AG20443 (cell line): ENCODE measurements at regions not wholly inside any gene's neighbourhood (a gene's known extent, or its start where the extent isn't known, plus 50 kb on each side); places are given as distances from the start of the nearest gene placed in this dataset.

Experiments
- DNase-seq: peaks from one replicate; pipeline ENCODE4 v3.0.0; 2012; ENCODE audit warnings: low spot score, mixed read lengths

GRCh38 chr2:150976604-150977003, 285.1 kb downstream of the RBM43 start:
- no peak for DNase-seq

GRCh38 chr2:150974864-150975263, 286.8 kb downstream of the RBM43 start:
- no peak for DNase-seq

- no peak for DNase-seq
Measured at GRCh38 chr2:150974234-150974633, 287.4 kb downstream of the RBM43 start.

DNA sequence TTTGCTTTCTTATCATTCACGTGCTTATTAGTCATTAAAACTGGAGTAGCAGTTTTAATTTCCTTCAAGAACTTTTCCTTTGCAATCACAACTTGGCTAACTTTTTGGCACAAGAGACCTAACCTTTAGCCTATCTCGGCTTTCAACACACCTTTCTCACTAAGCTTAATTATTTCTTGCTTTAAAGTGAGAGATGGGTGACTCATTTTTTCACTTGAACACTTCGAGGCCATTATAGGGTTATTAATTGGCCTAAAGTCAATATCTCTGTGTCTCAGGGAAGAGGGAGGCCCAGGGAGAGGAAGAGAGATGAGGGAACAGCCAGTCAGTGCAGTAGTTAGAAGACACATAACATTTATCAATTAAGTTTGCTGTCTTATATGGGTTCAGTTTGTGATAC, 289.8 kb downstream of the RBM43 start:
- DNase-seq: no peak

- no peak for DNase-seq
Measured at GRCh38 chr2:150963336-150963735, 298.3 kb downstream of the RBM43 start.

- no peak for DNase-seq
Measured at GRCh38 chr2:150955231-150955630, 306.4 kb downstream of the RBM43 start.

DNA sequence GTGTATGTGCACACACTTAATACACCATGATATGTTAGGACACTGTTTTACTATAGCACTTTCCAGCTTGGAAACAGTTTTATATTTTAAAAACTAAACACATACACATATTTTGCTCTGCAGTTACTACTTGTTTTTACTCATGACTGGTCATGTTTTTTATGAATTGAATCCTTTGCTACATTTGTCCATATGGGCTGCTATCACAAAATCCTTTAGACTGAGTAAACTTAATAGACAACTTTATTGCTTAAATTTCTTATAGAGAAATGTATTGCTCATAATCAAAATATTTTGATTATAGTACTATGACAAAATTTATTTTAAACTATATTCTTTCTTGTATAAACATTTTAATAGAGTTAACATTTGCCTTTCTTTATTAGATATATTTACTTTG, 314.8 kb downstream of the RBM43 start:
- no peak for DNase-seq

DNA sequence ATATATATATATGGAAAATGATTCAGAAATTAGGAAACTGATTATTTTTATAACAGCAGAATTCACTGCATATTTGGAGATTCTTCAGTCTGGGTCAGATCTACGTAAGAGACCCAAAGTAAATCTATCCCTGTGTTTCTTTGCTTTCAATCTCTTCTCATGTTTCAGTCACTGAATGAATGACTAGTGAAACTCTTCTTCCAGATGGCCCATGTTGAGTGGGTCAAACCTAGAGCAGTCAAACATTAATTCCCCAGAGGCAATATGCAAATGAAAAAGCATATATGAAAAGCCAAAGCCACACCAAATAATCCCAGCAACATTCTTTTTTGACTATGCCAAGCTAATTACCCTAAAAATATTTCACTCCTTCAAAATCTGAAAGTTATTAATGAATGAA, 317.3 kb downstream of the RBM43 start:
- DNase-seq: no peak

DNA sequence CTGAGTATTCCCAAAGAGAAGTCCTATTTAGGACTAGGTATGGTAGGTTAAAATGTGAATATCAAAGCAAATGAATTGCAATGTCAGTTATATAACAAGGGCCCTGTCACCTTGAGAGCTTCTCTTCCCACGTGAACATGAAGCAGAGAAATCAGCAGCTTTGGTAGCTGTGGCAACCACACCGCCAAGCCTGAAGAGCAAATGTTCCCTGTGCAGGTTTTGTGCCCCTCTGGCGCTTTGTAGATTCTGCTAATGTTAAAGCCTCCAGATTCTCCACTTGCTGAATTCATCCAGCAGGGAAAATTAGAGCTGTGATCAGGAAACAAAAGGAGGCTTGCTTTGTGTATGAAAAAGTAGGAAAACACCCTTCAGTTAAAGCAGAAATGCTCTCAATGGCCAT, 322.6 kb downstream of the RBM43 start:
- DNase-seq: no peak

GRCh38 chr2:150938527-150938926, 323.1 kb downstream of the RBM43 start:
- DNase-seq: peak; percentile 11

GRCh38 chr2:150937030-150937429, 324.6 kb downstream of the RBM43 start:
- DNase-seq: no peak

- no peak for DNase-seq
Measured at GRCh38 chr2:150931451-150931850, 330.2 kb downstream of the RBM43 start.

- no peak for DNase-seq
Measured at GRCh38 chr2:150925611-150926010, 336.1 kb downstream of the RBM43 start.

GRCh38 chr2:150924878-150925277, 336.8 kb downstream of the RBM43 start:
- no peak for DNase-seq

- DNase-seq: no peak
Measured at GRCh38 chr2:150919901-150920300, 341.8 kb downstream of the RBM43 start.

- no peak for DNase-seq
Measured at GRCh38 chr2:150917961-150918713, 343.5 kb downstream of the RBM43 start.

DNA sequence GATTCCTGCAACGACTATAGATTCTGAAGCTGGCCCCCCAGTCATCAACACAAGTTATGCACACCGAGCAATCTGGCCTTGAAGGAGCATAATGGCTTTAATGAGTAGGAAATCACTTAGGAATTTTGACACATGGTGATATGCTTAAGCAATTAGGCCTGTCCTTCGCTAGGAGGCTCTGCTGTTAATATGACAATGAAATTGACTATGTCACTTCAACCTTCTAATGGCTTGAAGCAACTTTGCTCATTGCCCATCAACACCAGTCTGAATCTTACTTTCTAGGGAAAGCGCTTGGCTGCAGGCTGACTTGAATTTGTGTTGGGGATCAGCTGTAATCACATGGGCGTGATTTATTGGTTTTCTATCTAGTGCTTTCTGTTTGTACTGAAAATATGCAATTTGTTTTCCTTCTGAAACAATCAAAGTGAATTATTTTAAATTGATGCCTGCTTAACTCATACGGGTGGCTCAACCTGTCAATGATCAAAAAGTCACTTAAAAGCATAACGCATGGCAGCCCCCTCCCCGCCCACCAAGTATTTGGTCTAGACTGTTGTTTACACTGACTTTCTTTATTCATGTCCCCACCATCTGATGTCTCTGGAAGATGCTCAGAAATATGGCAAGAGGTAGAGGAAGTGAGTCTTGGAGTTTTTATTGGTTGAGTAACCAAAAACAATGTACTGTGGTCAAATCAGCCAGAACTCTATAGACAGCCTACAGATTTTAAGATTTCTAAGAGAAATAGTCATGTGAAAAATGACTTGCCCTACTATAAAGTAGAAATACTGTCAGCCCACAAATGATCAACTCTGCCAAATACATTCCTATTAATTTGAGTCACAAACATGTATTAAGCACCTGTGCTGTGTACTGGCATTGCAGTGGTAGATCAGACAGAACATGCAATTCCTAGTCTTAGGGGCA, 344.9 kb downstream of the RBM43 start:
- no peak for DNase-seq

GRCh38 chr2:150911766-150912280, 349.8 kb downstream of the RBM43 start:
- DNase-seq: peak; percentile 89

- no peak for DNase-seq
Measured at GRCh38 chr2:150909613-150910012, 352.1 kb downstream of the RBM43 start.

DNA sequence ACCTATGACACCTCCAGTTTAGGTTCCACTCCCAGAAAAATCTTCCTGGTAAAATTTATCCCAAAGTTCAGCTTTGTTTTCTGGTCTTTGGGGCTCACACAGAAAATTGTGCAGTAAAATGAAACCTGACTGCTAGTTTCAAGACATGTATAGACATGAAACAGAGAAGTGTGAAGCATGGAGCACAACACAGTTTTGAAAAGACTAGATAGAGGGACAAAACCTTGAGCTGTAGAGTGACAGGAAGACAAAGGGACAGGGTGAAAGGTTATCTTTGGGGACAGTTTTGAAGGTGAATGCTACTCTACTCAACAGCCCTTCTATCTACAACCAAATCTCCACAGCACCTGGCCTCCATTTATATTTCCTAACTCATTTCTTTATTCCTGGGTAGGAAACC, 352.6 kb downstream of the RBM43 start:
- no peak for DNase-seq

- DNase-seq: no peak
Measured at GRCh38 chr2:150907466-150907865, 354.2 kb downstream of the RBM43 start.

DNA sequence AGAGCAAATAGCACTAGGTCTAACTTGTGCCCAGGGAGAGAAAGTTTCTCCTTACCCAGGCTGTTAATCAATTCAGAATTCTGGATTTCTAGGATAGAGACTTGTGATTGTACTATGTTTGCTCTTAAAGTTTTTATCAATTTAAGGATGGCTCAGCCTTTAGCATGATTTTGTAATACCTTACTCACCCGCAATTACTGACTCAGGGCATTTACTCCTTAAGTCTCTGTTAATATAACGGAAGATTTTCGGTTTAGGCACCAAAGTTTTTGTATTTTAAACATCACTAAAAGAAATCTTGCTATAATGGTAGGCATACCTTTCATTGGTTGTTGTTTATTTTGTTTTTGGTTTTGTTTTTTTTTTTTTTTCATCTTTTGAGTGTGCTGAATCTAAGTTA, 358.2 kb downstream of the RBM43 start:
- DNase-seq: no peak

- no peak for DNase-seq
Measured at GRCh38 chr2:150903055-150903454, 358.6 kb downstream of the RBM43 start.
